ENCODE measurements at regions not wholly inside any gene's neighbourhood (a gene's known extent, or its start where the extent isn't known, plus 50 kb on each side); places are given as distances from the start of the nearest gene placed in this dataset.
"Not testable (repeated sequence)": the region's sequence is repeated elsewhere in the genome, so short reads cannot be mapped to it uniquely, and the experiment has no call there.

DNA sequence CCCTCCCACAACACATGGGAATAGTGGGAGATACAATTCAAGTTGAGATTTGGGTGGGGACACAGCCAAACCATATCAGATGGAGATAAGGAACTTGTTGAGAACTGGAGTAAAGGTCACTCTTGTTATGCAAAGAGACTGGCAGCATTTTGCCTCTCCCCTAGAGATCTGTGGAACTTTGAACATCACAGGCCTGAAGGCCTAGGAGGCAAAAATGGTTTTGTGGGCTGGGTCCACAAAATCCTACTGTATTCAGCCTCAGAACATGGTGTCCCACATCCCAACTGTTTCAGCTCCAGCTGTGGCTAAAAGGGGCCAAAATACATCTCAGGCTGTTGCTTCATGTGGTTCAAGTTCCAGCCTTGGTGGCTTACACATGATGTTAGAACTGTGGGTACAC lies 1247.8 kb upstream of the IGFBP7 start:
- DNase-seq, result no peak

DNA sequence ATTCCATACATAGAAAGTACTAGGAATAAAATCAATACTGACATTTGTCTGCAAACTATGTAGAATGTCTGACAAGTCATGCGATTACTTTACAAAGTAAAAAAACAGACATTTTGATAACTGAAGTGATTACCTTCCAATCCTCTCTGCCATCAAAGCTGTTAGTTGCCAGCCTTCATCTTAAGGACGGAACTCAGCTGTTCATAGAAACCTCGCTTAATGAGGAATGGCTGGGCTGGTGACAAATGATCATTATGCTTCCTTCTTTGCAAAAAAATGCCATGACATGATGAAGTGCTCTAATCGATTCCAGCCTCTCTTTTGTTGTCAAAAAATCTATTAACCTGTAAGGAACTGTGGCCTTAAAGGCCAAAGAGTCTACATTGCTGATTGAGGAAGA lies 1214.9 kb upstream of the IGFBP7 start:
- DNase-seq, result no peak

DNA sequence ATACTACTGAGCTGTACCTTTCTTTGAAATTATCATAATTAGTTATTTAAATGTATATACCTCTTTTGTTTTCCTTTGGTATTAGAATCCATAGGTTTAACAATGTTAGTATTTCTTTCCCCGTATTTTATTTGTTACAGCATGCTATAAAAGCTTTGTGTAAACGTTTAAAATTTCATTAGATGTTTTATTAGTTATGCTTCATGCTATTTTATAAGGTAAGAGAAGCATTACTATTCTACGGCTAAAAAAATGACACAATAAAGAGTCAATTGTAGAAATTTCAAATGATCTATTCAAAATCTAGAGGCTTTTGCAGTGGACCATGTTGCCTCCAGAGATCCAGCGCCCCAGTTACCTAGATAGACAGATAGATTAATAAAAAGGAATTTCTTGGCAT lies 1203.3 kb upstream of the IGFBP7 start:
- no peak for DNase-seq

DNA sequence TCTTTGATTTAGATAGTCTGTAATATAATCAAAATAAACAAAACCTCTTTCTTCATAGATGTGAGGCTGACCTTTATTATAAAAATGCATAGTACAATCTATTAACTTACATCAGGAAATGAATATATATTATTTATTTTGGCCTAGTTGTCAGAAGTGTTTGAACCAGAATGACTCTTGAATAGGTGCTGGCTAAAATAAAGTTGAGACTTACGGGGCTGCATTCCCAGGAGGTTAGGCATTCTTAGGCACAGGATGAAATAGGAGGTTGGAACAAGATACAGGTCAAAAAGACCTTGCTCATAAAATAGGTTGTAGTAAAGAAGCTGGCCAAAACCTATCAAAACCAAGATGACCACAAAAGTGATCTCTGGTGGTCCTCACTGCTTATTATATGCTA lies 1193.3 kb upstream of the IGFBP7 start:
- DNase-seq, result no peak

DNA sequence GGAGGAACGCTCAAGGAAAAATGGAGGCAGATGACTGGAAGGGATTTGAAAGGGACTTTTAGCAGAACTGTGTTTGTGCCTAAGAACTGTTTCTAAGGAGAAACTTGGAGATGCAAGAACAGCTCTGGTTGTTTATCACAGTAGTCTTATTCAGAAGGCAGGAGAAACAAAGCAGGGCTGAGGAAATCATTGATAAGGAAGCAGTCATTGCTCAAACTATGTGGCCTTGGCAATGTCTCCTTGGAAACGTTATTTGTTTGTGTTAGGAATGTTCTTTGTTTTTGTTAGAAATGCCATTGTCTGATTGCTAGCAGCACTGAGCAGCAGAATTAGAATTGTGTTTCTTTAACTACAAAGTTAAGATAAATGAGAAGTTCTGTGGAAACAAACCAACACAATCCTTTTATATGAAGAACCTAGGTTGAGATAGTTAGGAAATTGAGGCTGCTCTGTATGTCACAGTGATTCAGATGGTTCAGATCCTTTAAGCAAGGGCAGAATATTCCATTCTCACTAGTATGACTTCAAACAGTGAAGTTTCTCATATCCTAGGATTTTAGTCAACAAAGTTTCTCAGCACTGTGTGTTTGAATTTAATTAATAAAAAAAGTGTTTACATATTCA lies 1191.3 kb upstream of the IGFBP7 start:
- DNase-seq, result no peak

DNA sequence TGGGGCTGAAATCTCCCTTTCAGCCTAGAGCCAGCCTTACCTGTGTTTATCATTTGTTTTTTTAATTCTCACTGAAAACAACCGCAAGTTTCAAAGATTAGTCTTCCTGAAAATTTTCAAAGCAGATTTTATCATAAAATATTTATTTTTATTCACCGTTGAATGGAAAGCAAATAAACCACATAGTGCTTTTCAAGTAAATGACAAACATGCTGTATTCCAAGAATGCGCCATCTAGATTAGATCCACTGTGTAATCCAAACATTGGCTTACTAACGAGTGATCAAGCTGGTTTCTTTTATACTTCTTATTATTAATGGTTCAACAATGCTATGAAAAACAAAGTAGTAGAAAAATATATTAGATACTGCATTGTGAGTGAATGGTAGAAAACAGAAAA lies 1176.2 kb upstream of the IGFBP7 start:
- no peak for DNase-seq

DNA sequence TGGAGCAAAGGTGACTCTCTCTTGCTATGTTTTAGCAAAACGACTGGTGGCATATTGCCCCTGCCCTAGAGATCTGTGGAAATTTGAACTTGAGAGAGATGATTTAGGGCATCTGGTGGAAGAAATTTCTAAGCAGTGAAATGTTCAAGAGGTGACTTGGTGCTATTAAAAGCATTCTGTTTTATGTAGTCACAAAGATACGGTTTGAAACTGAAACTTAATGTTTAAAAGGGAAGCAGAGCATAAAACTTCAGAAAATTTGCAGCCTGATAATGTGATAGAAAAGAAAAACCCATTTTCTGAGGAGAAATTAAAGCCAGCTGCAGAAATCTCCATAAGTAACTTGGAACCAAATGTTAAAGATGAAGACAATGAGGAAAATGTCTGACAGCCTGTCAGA lies 1170.7 kb upstream of the IGFBP7 start:
- not testable (repeated sequence) for DNase-seq

DNA sequence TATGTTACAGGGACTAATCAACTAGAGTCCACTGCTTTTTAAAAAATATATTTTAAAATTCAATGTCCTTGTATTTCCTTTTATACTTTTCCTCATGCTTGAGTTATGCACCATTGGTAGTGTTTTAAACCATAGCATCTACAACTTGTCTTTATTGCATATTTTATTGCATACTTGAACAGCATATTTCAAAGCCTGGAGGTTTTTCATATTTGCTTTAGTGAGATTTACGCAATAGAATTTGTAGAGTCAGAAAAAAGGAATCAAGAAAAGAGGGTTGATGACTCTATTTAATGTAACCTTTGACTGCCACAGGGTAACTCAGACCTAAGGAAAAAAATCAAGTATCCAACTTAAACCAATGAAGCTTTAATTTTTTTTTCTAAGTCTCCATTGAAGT lies 1165.7 kb upstream of the IGFBP7 start:
- DNase-seq, result no peak

DNA sequence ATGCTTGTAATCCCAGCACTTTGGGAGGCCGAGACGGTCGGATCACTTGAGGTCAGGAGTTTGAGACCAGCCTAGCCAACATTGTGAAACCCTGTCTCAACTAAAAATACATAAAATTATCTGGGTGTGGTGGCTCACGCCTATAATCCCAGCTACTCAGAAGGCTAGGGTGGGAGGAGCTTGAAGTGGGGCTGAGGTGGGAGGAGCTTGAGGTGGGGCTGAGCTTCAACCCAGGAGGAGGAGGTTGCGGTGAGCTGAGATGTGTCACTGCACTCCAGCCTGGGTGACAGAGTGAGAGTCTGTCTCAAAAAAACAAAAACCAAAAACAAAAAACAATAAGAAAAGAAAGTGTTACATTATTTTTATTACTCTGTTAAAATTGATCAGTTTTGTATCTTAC lies 1164.4 kb upstream of the IGFBP7 start:
- no peak for DNase-seq

DNA sequence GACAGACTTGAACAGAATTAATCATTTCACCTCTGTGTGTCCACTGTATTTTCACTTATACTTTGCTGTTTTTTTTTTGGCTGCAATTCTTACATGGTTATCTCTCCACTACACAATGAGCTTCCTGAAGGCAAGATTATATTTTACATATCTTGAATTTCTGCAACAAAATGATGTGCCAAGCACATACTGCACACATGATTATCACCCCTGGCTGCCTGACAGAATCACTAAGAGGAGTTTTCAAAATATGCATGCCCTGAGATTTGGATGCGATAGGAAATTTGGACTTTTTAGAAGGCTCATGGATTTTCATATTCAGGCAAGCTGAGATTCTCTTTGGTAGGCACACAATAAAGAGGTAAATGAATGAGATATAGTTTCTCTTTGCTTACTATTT lies 1162.1 kb upstream of the IGFBP7 start:
- no peak for DNase-seq

DNA sequence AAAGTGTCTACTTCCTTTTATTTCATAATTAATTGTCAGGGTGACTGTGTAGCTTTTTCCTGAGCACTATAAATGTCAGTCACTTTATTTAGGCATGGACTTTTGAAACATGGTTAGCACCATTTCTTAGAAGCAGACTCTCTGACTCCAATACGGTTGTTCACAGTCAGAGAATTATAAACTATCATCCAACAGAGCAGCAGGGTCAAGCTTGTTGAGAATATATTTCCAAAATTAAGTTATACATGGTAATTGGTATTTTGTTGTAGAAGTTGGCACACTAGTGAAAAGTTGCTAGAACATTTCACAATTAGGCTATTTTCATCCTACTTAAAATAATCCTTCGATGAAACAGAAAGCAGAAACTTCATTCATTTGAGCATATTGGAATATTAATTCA lies 1155.5 kb upstream of the IGFBP7 start:
- DNase-seq, result no peak

DNA sequence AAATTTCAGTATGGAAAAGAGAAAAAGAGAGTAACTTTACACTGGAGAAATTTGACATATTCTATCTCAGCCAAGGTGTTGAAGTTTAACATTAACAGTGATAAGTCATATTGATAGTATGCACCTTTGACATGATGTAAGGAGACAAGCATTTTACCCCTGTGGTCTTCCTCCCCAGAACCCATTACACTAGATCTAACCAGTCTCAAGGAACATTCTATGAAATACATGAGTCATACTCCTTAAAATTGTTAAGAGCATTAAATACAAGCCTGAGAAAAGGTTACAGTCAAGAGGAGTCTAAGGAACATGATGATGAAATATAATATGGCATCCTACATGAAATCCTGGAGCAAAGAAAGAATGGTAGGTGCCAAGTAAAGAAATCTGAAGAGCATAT lies 1151.3 kb upstream of the IGFBP7 start:
- DNase-seq, result no peak

DNA sequence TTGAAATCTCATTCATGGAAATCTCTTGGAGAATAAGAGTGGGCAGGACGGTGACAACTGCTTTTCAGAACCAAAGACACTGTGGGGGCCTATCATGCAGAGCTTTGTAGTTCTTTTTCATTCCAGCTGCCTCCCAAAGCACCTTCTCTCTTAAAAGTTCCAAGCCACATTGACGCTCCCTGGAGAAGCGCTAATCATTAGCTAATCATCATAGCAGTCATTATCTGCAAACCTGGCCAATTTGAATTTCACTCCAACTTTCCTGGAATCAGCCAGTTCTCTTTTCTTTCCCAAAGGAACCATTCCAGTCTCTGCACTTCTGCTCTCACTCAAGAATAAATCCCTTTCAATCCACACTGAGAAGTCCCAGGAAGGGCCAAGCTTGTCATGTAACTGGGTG lies 1144.1 kb upstream of the IGFBP7 start:
- no peak for DNase-seq

DNA sequence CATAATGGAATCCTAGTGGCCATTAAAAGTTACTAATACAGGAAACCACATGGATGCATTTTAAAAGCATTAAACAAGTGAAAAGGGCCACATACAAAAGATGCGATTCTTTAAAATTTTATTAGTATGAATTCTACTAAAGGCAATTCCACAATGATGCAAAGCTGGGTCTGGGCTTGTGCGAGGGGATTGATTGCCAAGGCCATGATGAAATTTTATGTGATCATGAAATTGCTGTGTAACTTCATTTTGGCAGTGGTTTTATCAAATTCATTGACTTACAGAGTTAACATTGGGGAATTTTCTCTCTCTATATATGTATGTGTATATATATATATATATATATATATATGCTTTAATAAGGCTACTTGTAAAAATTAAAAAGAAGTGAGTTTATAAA lies 1142.5 kb upstream of the IGFBP7 start:
- DNase-seq, result no peak

DNA sequence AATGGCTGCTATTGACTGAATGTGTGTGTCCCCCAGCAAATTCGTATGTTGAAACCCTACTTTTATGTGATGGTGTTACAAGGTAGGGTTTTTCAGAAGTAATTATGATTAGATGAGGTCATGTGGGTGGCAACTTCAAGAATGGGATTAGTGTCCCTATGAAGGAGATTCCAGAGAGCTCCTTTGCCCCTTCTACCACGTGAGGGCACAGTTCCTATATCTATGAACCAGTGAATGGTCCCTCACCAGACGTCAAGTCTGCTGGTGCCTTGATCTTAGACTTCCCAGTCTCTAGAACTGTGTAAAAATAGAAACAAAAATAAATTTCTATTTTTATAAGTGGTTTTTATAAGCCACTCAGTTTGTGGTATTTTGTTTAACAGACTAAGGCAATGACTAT lies 1137.6 kb upstream of the IGFBP7 start:
- no peak for DNase-seq

DNA sequence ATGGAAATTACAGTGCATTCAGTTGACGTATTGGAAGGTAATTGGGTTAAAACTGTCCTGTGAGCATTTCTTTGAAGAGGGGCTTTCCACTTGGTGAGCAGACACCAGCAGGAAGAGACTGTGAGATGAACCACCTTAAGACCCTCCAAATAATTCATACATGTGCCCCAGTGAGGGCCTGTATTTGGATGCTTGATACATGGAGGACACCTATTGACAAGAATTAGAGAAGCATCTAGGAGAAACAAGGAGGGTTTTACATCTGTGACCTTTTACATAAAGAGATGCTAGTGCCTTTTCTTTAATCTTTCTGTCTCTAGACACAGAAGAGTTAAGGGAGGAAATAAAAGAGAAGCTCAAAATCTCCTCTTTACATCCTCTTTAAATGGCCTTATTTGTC lies 1115.3 kb upstream of the IGFBP7 start:
- no peak for DNase-seq

DNA sequence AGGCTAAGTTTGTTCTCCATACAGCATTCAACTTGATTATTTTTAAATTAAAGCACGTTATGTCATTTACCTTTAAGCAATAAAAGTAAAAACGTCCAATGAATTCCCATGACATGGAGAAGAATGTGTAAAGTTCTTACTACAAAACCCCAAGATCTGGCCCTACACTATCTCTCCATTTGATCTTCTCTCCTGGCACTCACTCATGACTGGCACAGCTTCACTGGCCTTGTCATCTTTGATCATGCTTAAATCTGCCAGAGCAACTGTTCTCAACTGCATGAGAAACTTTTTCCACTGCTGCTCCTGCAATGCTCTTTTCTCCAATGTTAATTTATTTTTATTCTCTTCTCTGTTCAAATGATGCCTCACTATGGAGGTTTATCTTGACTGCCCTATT lies 1109.0 kb upstream of the IGFBP7 start:
- DNase-seq, result no peak

DNA sequence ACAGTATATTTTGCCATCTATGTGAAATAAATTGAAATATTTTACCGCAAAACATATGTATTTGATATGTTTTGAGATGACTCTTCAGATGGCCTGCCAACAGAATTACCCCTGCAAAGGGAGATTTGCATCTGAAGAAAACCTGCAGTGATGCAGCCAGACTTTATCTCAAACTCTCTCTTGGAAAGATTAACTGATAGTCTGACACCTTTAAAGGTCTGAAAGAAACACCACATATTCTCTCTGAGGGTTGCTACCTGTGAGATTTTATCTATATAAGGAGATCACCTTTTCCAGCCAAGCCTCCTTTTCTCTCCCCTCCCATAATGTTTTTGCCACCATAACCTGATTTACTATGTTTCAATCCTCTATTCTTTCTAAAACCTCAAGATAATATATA lies 1106.3 kb upstream of the IGFBP7 start:
- DNase-seq, result no peak

DNA sequence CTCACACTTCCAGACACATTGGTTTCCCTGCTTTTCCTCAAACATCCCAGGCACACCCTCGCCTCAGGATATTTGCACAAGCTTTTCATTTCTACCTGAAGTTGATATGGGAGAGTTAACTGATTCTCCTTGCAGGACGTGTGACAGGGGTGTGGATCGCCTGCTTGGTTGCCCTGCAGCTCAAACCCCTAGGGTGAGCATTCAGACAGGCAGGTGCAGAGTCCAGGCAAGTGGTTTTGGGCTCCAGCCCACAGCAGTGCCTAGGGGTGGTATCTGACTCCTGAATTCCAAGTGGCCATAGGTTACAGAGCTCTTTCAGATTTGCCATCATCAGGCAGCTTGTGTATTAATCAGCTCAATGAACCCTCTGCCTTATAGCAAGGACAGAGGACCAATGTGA lies 1104.2 kb upstream of the IGFBP7 start:
- no peak for DNase-seq

DNA sequence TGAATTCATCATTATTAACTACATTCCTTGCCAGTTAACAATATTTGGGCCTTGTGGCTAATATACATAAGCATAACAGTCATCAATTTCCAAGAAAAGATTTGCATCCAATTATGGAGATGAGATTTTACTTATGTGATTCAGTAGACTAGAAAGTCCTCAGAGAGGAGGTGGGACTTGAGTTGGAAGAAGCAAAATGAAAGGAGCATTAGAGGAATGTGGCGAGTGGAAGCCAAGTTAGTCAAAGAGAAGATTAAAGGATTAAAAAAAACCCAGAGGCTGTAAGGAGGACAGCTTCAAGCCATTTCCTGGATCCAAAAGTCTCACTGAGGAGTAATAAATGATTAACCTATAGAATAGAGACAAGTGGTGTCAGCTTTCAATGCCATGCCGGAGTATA lies 1099.4 kb upstream of the IGFBP7 start:
- no peak for DNase-seq

DNA sequence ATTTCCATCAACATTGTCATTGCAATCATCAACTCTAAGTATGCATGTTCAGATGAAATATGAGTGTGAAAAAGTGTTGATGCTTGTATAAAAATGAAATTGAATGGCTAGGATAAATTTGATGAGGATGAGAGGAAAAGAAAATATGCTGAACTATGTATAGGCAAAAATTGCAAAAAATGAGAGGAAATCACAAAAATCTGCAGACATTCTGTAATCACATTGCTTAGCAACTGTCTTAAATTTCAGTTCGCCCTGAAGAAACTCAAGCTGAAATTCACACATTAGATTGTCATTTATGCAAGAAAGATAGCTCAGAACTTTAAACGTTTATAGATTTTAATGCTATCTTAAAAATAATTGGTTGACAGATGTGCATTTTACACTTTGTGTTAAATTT lies 1098.8 kb upstream of the IGFBP7 start:
- DNase-seq, result no peak

DNA sequence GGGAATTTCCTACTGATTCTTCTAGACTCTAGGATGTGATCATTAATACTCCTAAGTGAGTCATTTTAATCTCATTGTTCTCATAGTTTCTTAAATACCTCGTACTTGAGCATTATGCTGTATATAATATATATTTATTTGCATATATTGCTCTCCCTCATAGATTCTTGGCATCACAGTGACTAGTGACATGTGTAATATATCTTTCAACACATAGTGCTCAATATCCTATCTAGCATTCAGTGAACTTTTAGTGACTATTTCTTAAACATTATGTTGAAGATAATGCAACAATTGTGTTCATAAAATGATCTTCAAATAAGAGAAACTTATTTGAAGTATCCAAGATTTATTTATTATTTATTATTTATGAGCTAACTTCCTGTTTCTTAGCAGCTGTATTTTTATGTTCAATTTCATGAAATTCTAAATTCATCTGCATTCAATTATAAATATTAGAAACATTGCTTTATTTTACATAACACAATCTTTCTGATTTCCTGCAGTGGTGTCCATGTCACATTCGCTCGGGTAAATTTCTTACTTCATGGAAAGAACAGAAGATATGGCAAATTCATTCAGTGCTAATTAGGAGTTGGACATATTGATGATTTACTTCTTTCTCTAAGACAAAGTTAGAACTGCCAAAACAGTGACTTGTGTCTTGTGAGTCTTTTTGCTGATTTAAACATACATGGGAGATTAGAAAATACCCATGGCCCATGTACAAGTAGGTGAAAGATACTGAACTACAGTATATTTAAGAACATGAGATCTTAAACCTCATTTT lies 1095.5 kb upstream of the IGFBP7 start:
- no peak for DNase-seq

DNA sequence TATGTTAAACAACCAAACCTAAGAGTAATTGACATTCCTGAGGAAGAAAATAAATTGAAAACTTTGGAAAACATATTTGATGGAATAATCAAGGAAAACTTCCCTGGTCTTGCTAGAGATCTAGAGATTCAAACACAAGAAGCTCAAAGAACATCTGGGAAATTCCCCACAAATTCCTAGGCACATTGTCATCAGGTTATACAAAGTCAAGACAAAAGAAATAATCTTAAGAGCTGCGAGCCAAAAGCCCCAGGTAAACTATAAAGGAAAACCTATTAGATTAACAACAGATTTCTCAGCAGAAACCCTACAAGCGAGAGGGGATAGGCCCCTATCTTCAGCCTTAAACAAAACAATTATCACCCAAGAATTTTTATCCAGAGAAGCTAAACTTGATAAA lies 1082.0 kb upstream of the IGFBP7 start:
- no peak for DNase-seq

DNA sequence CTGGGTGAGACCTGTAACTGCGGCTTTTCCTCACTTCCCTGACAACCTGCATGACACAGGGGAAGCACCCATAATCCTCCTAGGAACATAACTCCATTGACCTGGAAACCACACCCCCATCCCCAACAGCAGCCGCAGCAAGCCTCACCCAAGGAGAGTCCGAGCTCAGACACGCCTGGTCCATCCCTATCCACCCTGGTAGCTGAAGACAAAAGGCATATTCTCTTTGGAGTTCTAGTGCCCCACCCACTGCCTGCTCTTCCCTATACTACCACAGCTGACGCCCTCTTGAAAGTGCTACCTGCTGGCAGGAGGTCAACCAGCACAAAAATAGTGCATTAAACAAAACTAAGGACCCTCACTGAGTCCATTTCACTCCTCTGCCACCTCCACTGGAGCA lies 1080.9 kb upstream of the IGFBP7 start:
- no peak for DNase-seq

DNA sequence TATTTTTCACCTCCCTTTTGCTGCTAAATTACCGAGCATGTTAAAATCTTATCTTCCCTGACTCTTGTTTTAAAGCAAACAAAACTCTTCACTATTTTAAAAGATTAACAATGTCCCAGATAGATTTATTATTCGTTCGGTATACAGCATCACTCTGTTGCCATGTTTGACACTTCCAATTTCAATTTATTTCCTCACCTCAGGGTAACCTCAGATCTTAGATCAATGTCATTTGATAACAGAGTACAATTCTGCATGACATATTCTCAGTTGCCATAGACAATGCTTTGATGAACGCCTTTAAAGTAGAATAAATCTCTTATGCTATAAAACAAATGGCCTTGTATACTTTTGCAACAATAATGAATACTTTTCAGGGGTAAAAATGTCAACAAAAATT lies 1078.1 kb upstream of the IGFBP7 start:
- DNase-seq, result no peak

Data from cortex of kidney (tissue), 1 donor.